ENCODE measurements at regions not wholly inside any gene's neighbourhood (a gene's known extent, or its start where the extent isn't known, plus 50 kb on each side); places are given as distances from the start of the nearest gene placed in this dataset.
"Not testable (repeated sequence)": the region's sequence is repeated elsewhere in the genome, so short reads cannot be mapped to it uniquely, and the experiment has no call there.

- DNase-seq (ENCODE audit: low spot score), result no peak
- Mint-ChIP-seq H3K4me3 (ENCODE audit: unreplicated experiment) (no peak overlapping the region), H3K27me3 (ENCODE audit: low read depth) (no peaks in the 10 kb centered on the region), H3K4me1 (ENCODE audit: low read depth) (no peaks in the 10 kb centered on the region), H3K36me3 (ENCODE audit: low read depth) (no peaks in the 10 kb centered on the region), H3K27ac (ENCODE audit: unreplicated experiment) (no peak overlapping the region), H3K9me3 (ENCODE audit: low read depth) (peaks cover 12% of the 10 kb centered on the region)
- TF ChIP-seq CTCF (IDR thresholded peaks at IDR 0.05), result no peak
Measured at GRCh38 chrX:95441836-95442235, 1242.8 kb upstream of the DIAPH2 start.

GRCh38 chrX:95484781-95485180 lies 1199.9 kb upstream of the DIAPH2 start:
- Mint-ChIP-seq H3K27me3 (ENCODE audit: low read depth) (no peaks in the 10 kb centered on the region), H3K9me3 (ENCODE audit: low read depth) (no peaks in the 10 kb centered on the region), H3K27ac (ENCODE audit: unreplicated experiment) (no peak overlapping the region), H3K4me1 (ENCODE audit: low read depth) (no peaks in the 10 kb centered on the region), H3K36me3 (ENCODE audit: low read depth) (no peaks in the 10 kb centered on the region), H3K4me3 (ENCODE audit: unreplicated experiment) (no peak overlapping the region)
- DNase-seq (ENCODE audit: low spot score), result no peak
- no peak for TF ChIP-seq CTCF (IDR thresholded peaks at IDR 0.05)

DNA sequence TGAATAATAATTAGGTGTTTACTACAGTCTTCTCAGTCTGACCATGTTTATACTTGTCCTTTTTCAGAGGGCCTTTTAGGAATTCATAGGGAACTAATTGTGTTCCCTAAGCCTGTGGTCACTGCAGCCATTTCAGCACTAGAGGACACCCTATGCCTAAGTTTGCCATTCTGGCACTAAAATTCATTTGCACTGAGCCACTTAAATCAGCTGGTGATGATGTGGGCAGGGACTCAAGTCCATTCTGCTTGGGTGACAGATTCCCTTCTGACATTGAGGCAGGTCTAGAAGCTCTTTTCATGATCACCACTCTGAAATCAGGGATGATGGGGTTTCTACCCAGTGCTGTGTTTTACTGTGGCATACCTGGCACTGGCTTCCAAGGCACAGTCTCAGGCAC lies 1178.9 kb upstream of the DIAPH2 start:
- Mint-ChIP-seq H3K36me3 (ENCODE audit: low read depth) (no peaks in the 10 kb centered on the region), H3K27ac (ENCODE audit: unreplicated experiment) (no peak overlapping the region), H3K4me1 (ENCODE audit: low read depth) (no peaks in the 10 kb centered on the region), H3K4me3 (ENCODE audit: unreplicated experiment) (no peak overlapping the region), H3K27me3 (ENCODE audit: low read depth) (no peaks in the 10 kb centered on the region), H3K9me3 (ENCODE audit: low read depth) (peaks cover 6% of the 10 kb centered on the region)
- no peak for TF ChIP-seq CTCF (IDR thresholded peaks at IDR 0.05)
- DNase-seq (ENCODE audit: low spot score), result no peak

- H3K36me3 Mint-ChIP-seq (ENCODE audit: low read depth), result no peaks in the 10 kb centered on the region
- TF ChIP-seq CTCF (IDR thresholded peaks at IDR 0.05), result no peak
- H3K27ac Mint-ChIP-seq (ENCODE audit: unreplicated experiment), result no peak overlapping the region
- H3K27me3 Mint-ChIP-seq (ENCODE audit: low read depth), result no peaks in the 10 kb centered on the region
- H3K4me1 Mint-ChIP-seq (ENCODE audit: low read depth), result no peaks in the 10 kb centered on the region
- no peak overlapping the region for H3K4me3 Mint-ChIP-seq (ENCODE audit: unreplicated experiment)
- no peak for DNase-seq (ENCODE audit: low spot score)
- peaks cover 2% of the 10 kb centered on the region for H3K9me3 Mint-ChIP-seq (ENCODE audit: low read depth)
Measured at GRCh38 chrX:95509474-95509873, 1175.2 kb upstream of the DIAPH2 start.

DNA sequence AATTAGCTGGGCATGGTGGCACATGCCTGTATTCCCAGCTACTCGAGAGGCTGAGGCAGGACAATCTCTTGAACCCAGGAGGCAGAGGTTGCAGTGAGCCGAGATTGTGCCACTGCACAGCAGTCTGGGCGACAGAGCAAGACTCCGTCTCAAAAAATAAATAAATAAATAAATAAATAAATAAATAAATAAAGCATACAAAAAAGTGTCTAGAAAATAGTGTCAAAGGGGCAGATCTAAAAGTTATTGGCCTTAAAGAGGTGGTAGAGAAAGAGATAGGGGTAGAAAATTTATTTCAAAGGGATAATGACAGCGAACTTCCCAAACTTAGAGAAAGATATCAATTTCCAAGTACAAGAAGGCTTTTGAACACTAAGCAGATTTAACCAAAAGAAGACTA lies 1160.6 kb upstream of the DIAPH2 start:
- not testable (repeated sequence) for DNase-seq (ENCODE audit: low spot score); H3K4me3 Mint-ChIP-seq (ENCODE audit: unreplicated experiment); H3K4me1 Mint-ChIP-seq (ENCODE audit: low read depth); H3K36me3 Mint-ChIP-seq (ENCODE audit: low read depth); H3K27ac Mint-ChIP-seq (ENCODE audit: unreplicated experiment); H3K27me3 Mint-ChIP-seq (ENCODE audit: low read depth)
- peaks cover 11% of the 10 kb centered on the region for H3K9me3 Mint-ChIP-seq (ENCODE audit: low read depth)

DNA sequence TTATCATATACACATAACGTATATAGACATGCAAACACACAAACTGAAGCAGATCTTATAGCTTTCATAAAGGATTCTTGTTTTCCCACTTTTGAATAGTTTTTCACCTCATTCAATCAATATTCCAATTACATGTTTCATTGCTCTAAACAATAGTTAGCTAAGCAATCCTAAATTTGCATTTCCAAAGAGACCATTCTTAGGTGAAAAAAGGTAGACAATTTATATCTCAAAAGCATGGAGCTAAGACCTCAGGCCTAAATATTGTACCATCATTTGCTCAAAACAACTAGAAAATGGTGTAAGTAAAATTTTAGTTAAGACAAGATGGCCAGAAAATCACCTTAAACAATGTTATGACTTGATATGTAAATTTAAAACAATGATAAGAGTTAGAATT lies 1148.5 kb upstream of the DIAPH2 start:
- no peaks in the 10 kb centered on the region for H3K36me3 Mint-ChIP-seq (ENCODE audit: low read depth)
- H3K4me3 Mint-ChIP-seq (ENCODE audit: unreplicated experiment), result no peak overlapping the region
- H3K9me3 Mint-ChIP-seq (ENCODE audit: low read depth), result no peaks in the 10 kb centered on the region
- no peak overlapping the region for H3K27ac Mint-ChIP-seq (ENCODE audit: unreplicated experiment)
- no peaks in the 10 kb centered on the region for H3K4me1 Mint-ChIP-seq (ENCODE audit: low read depth)
- DNase-seq (ENCODE audit: low spot score), result no peak
- no peaks in the 10 kb centered on the region for H3K27me3 Mint-ChIP-seq (ENCODE audit: low read depth)
- TF ChIP-seq CTCF (IDR thresholded peaks at IDR 0.05), result no peak

Measured in chondrocyte (in vitro differentiated cells).